Esophagus mucosa (tissue), 1 donor: ENCODE measurements at regions not wholly inside any gene's neighbourhood (a gene's known extent, or its start where the extent isn't known, plus 50 kb on each side); places are given as distances from the start of the nearest gene placed in this dataset.
"Not testable (repeated sequence)": the region's sequence is repeated elsewhere in the genome, so short reads cannot be mapped to it uniquely, and the experiment has no call there.

Experiments used
- ATAC-seq: fragments of 200-7000 bp; cut with Tn5 transposase; one replicate; pipeline ENCODE4 v1.9.1; 2020
- donor health status: DM: yes; HTN: yes; CAD: no.

DNA sequence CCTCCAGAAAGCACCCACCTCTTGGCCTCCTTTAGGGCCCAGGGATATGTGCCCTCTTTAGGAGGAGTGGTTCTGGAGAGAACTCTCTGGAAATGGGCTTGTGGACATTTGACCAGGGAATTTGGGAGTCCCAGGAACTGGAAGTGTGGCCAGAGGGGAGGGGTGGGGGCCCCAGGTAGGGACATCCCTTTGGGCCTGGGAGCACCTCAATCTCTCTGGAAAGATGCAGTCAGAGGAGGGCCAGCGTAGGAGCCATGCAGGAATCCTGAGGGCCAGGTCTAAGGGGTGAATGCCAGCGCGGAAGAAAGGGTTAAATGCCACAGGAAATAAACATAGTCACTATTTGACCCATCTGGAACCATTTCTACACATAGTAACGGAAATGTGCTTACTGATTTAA is 50.3 kb upstream of the ITGA11 start:
- ATAC-seq, result no peak

DNA sequence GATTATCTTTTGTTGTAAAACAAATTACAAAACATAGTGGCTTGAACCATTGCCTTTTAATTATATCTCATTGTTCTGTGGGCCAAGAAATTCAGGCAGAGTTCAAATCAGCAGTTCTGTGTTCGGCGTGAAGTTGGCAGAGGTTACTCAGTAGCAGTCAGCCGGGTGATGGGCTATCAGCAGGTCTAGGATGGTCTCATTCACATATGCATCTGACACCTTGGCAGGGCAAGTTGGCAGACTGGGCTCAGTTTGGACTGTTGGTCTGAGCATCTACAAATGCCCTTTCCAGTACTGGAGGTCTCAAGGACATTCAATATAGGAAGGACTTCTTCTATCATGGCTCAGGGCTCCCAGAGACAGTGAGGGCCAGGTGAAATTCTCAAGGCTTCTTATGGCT is 51.2 kb upstream of the ITGA11 start:
- no peak for ATAC-seq

DNA sequence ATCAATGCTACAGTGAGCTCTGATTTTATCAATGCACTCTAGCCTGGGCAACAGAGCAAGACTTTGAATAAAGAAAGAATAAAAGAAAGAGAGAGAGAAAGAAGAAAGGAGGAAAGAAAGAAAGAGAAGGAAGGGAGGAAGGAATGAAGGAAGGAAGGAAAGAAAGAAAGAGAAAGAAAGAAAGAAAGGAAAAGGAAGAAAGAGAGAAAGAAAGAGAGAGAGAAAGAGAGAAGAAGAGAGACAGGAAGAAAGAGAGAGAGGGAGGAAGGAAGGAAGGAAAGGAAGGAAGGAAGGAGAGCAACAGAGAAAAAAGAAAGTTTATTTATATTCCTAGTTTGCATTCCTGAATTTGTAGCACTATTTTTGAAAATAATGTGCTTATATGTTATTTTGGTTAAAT is 52.3 kb upstream of the ITGA11 start:
- no peak for ATAC-seq

DNA sequence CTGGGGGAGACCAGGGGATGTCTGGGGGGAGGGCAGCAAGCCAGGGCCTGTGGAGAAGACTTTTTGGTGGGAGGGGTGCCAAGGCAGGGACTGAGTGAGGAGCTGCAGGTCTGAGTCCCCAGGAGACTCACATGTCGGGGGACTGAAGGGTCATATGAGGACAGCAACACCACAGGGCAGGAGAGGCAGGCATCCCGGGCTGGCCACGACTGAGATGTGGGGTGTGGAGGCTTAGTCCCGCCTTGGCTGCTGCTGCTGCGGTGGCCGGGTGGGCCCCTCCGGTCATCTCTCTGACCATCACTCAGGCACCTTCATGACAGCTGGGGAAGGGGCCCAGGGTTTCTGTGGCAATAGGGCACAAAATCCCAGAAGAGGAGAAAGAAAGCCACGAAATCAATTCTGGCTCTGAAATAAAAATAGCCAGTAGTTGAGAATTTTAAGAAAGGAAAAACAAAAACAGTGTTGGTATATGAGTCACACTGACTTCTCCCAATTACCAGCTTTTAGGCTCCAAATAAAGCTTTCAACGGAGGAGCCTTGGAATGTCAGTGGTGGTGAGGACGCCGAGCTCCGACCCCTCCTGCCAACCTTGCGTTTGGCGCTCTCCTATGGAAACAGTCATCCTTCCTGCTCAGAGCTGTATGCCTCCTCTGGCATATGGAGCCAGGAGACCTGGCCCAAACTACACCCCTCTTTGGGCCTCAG is 52.9 kb upstream of the ITGA11 start:
- ATAC-seq, result no peak

DNA sequence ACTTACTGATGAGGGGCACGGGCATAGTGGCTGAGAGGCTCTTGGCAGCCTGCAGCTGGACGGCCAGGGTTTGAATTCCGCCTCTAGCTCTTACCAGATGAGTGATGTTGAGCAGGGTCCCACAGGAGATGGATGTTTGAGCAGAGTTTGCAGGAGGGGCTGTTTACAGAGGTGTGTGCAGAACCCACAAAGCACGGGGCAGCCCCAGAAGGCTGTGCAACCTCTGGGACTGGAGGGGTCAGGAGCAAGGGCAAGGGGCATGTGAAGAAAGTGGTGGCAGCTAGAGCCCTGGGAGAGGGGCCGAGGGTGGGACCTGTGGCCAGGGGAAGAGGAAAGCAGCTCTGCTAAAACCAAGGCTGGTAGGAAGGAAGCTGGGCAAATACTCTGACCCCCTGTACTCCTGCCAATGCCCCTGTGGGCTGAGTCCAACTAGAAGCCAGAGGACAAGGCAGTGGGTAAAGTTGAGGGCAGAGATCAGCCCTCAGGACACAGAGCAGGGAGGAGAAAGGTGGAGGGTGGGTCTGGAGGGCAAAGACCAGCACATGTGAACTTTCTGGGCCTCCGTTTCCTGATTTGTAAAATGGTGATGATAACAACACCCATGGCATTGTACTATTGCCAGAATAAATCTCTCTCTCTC is 53.9 kb upstream of the ITGA11 start:
- no peak for ATAC-seq

DNA sequence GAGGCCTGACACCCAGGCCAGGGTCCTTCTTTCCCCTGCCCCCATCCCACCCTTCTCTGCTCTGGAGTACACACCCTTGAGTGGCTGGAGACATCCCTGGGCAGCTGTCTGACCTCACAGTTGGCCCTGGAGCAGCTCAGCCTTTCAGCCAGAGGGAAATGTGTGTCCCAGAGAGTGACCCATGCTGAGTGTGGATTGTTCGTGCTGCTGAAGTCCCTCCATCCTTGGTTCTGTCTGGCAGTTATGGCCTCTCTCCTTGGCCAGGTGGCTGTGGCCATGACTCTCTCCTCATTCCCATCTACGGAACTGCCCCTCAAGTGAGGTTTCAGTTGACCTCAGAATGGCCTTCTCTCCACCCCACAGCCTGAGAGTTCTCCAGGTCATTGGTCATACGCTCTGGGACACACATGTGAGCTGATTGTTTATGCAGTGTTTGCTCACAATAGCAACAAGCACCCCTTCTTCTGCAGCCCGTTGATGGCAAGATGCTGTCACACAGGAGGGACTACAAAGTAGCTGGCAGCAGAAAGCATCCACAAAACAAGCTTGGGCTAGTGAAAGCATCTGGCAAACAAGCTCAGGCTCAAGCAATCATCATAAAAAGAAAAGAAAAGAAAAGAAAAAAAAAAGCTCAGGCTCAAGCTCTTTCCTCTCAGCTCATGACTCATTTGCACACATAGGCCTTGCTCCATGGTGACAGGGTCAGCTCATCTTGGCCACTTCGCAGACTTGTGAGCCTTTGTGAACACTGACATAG is 55.3 kb upstream of the ITGA11 start:
- no peak for ATAC-seq

DNA sequence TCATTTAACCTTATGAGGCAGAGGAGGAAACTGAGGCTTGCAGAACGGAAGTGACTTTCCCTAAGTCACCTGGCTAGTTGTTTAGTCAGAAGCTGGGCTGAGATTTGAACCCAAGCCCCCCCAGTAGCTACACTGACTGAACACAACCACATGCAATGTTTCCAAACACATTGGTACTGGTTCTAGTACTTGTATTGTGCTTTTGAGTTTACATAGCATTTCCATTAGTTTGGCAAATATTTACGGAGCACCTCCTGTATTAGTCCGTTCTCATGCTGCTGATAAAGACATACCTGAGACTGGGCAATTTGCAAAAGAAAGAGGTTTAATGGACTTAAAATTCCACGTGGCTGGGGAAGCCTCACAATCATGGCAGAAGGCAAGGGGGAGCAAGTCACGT is 56.3 kb upstream of the ITGA11 start:
- no peak for ATAC-seq

DNA sequence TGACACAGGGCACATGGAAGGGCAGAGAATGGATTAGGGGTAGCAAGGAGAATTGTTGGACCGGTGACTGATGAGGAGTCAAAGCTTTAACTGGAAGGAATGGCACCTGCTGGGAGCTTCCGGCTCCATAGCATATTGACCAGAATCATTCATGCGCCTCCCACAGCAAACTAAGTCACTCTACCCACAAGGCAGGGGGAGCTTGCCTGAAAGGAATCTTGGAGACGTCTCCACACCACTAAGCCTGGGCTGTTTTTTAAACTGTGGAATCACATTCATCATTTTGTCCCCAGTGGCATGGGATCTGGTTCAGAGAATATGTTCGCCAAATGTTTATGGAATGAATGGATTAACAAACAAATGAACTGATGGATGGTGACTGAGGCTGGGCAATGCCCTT is 57.0 kb upstream of the ITGA11 start:
- ATAC-seq, result no peak

DNA sequence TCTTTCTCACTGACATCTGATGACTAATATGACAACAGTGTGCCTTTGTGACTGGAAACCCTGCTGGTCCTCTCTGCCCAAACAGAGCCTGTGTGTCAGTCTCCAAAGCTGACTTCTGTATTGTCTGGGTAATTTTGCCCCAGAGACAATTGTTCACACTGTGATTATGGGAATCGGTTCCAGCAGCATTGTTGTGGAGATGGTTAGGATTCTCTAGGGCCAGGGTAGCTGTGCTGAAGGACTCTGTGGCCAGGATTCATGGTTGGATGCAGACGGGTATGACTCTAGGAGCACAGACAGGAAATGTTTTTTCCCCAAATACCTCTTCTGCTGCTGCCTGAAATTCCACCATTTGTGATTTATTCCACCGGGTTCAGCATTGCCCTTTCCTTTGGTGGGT is 57.5 kb upstream of the ITGA11 start:
- no peak for ATAC-seq

DNA sequence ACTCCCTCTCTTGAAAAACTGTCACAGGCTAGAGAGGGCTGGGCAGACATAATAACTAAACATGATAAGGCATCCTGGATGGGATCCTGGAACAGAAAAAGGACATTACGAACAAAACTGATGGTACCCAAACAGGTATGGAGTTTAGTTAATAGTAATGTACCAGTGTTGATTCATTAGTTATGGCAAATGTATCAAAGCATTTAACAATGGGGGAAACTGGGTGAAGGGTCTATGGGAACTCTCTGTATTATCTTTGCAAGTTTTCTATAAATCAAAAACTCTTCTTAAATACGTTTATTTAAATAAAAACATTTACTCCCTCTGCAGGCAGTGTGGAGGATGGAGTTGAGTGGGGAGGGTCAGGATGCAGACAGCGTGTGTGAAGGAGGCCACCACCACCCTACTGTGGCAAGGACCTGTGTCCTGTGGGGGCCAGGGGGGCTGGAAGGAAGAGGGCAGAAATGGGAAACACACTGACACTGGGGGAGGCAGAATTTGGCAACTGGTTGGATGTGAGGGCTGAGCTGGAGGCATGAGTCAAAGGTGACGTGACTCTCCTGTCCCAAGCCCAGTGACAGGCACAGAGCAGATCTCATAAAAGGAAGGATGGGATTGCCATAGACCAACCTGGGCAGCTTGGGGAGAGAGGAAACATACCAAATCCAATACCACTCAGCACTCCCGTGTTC is 59.6 kb upstream of the ITGA11 start:
- ATAC-seq, result no peak

DNA sequence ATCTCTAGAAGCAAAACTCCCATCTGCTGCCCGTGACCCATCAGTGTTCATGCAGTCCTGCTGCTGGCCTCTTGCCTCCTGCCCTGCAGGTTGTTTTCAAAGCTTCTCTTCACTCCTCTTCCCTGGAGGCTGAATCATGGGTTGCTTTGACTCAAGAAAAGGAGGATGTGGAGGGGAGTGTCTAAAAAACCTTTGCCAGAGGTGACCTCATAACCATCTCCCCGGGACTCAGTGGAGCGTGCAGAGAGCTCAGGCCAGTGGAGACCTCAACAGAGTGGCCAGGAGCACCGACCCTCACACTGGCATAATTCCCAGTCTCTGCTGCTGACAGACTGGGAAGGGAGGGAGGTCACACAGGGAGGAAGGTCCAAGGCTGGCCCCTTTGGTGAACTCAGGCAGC is 60.9 kb upstream of the ITGA11 start:
- ATAC-seq, result no peak

DNA sequence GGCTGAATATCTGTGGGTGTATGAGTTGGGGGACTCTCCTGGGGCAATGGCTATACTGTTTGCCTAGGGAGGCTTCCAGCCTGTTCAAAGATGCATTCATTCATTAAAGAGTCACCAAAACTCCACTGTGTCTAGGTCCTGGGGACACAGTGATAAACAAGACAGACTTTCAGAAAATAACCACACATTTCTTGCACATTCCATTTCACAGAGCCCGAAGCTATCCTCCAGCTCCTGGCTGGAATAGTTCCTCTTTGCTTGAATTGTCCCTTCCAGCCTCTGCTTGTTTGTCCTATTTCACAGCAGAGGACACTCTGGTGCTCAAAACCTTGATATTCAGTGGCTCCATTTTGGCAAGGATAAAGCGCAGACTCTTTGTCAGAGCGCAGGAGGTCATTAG is 61.7 kb upstream of the ITGA11 start:
- ATAC-seq, result no peak

DNA sequence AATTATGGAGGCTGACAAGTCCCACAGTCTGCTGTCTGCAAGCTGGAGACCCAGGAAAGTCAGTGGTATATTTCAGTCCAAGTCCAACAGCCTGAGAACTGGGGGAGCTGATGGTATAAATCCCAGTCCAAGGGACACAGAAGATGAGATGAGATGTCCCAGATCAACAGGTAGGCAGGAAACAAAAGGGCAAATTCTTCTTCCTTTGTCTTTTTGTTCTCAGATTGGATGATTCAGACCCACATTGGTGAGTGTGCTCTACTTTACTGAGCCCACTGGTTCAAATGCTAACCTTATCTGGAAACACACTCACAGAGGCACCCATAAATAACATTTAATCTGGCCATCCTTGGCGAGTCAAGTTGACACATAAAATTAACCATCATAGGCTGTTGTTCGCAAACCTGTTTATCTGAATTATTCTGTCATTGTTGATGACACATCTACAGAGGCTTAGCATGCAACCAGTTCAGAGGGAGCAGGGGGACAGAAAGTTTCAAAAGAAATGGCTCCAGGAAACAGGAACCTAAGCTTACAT is 62.7 kb upstream of the ITGA11 start:
- ATAC-seq, result no peak

DNA sequence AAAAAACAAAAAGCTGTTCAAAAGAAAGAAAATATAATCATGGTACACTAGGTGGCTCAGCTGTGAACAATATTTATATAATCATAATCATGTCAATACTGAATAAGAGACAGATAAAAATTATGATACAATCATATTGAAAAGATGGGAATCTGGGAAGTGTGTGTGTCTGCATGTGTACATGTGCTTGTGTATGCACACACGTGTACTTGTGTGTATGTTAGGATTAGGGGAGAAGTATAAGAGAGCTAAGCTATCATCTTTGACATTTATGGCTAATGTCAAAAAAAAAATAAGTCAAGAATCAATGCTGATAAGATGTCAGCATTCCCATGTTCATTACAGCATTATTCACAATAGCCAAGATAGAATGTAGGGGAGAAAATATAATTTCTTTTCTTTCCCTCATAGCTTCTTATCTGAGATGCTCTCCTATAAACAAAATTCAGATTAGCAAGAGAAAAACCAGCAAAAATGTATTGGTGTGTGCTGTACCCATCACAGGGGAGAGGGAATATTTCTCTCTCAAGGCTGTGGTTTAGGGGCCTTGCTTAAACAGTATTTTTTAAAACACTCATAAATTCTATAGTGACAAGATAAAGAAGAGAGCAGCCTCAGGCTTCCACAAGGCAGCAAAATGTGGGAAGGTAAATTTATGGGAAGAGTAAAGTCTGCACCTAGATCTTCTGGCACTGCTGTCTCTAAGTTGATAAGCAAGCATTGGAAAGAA is 63.4 kb upstream of the ITGA11 start:
- ATAC-seq, result no peak

DNA sequence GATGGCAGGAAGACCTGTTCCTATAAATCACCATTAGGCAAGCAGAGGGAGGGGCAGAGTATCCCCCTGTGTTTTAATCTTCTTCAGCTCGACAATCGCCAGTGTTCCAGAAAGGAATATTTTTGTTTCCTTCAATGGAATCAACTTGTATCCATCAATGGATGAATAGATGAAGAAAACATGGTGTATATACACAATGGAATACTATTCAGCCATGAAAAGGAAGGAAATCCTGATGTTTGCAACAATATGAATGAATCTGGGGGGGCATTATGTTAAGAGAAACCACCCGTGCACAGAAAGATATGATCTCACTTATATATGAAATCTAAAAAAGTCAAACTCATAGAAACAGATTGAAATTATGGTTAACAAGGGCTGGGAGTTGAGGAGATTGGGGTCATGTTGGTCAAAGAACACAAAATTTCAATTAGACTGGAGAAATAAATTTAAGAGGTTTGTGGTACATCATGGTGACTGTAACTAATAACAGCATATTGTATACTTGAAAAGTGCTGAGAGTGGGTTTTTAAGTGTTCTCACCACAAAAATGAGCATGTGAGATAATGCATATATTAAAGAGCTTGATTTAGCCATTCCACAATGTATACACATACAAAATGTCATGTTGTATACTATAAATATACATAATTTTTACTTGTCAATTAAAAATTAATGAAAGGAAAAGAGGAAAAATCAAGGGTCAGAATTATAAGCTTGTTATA is 64.2 kb upstream of the ITGA11 start:
- ATAC-seq, result no peak

DNA sequence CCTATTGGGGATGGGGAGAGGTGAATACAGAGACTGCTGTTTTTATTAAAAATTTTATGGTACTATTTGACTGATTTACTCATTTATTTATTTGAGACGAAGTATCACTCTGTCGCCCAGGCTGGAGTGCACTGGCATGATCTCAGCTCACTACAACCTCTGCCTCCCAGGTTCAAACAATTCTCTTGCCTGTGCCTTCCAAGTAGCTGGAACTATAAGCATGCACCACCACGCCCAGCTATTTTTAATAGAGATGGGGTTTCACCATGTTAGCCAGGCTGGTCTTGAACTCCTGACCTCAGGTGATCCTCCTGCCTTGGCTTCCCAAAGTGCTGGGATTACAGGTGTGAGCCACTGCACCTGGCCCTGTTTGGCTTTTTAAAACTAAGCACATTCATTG is 64.8 kb upstream of the ITGA11 start:
- ATAC-seq, result not testable (repeated sequence)

DNA sequence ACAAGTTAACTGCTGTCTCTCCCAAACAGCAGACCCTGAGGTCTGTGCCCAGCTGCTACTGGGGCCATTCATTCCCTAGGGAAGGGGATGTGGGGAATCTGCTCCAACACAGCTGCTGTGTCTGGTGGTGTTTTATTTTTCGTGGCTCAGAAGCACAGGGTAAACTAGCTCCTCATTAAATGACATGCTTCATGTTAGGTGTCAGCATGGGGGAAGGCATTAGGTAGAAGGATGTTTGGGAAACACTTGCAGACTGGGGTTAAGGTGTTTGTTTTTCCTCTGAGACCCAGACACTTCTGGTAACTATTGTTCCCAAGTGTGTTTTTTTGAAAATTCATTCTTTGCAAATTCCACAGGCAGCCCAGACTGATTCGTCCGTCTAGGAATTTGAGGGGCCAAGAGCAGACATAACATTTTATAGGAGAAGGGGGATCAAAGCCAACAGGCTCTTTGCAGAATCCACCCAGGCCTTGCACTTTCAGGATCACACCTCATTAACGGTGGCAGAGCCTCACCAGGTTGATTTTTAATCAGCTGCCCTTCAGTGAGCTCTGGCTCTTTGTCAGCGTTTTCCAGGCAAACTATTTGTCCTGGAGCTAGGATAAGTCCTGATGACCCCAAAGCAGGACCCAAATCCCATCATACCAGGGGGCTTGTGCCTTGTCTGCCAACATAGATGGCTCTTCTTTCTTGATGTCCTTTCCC is 65.4 kb upstream of the ITGA11 start:
- ATAC-seq, result no peak

DNA sequence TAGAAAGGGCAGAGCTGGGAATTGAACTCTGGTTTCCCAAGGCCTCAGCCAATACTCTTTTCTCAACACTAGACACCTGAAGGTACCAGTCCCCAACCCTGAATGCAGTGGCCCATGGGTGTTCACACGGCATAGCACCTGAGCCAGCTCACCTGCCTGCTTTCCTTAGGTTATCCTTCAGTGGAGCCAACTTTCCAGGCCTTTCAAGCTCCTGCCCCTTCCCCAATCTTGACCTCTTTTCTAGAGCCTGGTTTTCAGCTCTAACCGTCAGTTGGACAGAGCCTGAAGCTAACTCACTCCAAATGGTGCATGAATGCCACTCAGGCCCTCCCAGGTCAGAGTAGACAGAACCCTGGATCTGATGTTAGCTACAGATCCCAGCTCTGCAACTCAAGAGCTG is 66.1 kb upstream of the ITGA11 start:
- no peak for ATAC-seq

DNA sequence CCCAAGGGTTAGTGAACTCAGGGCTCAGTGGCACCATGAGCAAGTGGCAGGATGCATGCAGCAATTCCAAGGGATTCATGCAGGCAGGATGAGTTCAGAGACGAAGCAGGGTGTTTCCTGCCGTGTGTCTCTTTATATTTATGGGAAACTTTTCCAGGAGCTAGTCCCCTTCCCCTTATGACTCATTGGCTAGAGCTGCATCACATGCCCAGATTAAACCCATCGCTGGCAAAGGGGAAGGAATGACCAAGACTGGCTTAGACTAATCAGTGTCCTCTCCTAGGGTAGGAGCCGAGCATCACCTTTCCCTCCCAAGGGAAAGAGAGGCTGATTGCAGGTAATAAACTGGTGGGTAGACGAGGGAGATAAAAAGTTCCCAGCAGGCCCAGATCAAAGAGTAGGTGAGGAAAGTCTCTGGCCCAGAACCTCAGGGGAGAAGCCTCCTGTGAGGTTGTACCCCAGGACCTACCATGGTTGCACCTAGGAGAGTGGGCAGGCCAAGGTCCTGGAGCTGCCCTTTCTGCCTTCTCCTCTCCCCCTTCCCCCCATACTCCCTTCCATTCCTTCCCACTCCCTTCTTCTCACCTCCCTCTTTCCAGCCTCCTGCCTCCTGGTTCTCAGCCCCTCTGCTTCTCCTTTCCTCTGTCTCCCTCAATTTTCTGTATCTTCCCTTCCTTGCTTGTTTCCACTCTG is 67.8 kb upstream of the ITGA11 start:
- ATAC-seq, result no peak
